Mesenchymal stem cell (in vitro differentiated cells and primary cell): ENCODE measurements at regions not wholly inside any gene's neighbourhood (a gene's known extent, or its start where the extent isn't known, plus 50 kb on each side); places are given as distances from the start of the nearest gene placed in this dataset.

Experiments used
- DNase-seq: peaks from one replicate; pipeline ENCODE4 v3.0.0-alpha.2; 2013
- H2AFZ ChIP-seq: one replicate; pipeline ENCODE4 v1.6.1; 2013; ENCODE audit warnings: low read depth, mild to moderate bottlenecking, control low read depth, inconsistent platforms, low read length, moderate library complexity
- H2AK5ac ChIP-seq: 2 replicates; pipeline ENCODE4 v1.6.1; 2013; ENCODE audit warnings: low read length, moderate library complexity, mild to moderate bottlenecking, inconsistent platforms; ENCODE audit not compliant: severe bottlenecking
- H2BK120ac ChIP-seq: one replicate; pipeline ENCODE4 v1.6.1; 2013; ENCODE audit warnings: low read depth, mild to moderate bottlenecking, inconsistent platforms, low read length, moderate library complexity
- H2BK12ac ChIP-seq, 2 experiments: one replicate each; pipeline ENCODE4 v1.6.1; 2013; ENCODE audit warnings: inconsistent platforms in 2 of 2, low read length in 2 of 2, mild to moderate bottlenecking in 2 of 2, moderate library complexity in 2 of 2, control low read depth in 1 of 2
- H2BK15ac ChIP-seq: one replicate; pipeline ENCODE4 v1.6.1; 2013; ENCODE audit warnings: mild to moderate bottlenecking, low read depth, inconsistent platforms; ENCODE audit not compliant: poor library complexity, severe bottlenecking
- H2BK5ac ChIP-seq: 2 replicates; pipeline ENCODE4 v1.6.1; 2013; ENCODE audit warnings: low read depth, mild to moderate bottlenecking, low read length, control low read depth, inconsistent platforms; ENCODE audit not compliant: poor library complexity, severe bottlenecking
- H3K14ac ChIP-seq, 2 experiments: one replicate each; pipeline ENCODE4 v1.6.1; 2013; ENCODE audit warnings: inconsistent platforms in 2 of 2, low read length in 2 of 2, control low read depth in 1 of 2, mild to moderate bottlenecking in 1 of 2, moderate library complexity in 1 of 2
- H3K18ac ChIP-seq, 2 experiments: one replicate each; pipeline ENCODE4 v1.6.1; 2013; ENCODE audit warnings: inconsistent platforms in 2 of 2, low read length in 2 of 2, control low read depth in 1 of 2, low read depth in 1 of 2, mild to moderate bottlenecking in 1 of 2
- H3K23ac ChIP-seq, 2 experiments: one replicate each; pipeline ENCODE4 v1.6.1; 2013; ENCODE audit warnings: inconsistent platforms in 2 of 2, low read length in 2 of 2, mild to moderate bottlenecking in 2 of 2, moderate library complexity in 2 of 2, control low read depth in 1 of 2
- H3K27ac ChIP-seq: 2 replicates; pipeline ENCODE4 v1.5.1; 2013; ENCODE audit warnings: mild to moderate bottlenecking, moderate library complexity, low read length, control low read depth, inconsistent platforms; ENCODE audit not compliant: poor library complexity, severe bottlenecking
- H3K27me3 ChIP-seq, 2 experiments: 2 replicates each; pipeline versions ENCODE4 v1.6.1 to v1.7.0; 2013; ENCODE audit warnings: low read length in 2 of 2, mild to moderate bottlenecking in 2 of 2, moderate library complexity in 2 of 2, control low read depth in 1 of 2, inconsistent platforms in 1 of 2; ENCODE audit not compliant: control insufficient read depth in 1 of 2, insufficient read depth in 1 of 2
- H3K36me3 ChIP-seq, 2 experiments: 2 replicates each; pipeline versions ENCODE4 v1.6.1 to v1.7.0; 2013; ENCODE audit warnings: low read length in 2 of 2, control low read depth in 1 of 2, inconsistent platforms in 1 of 2, low read depth in 1 of 2, mild to moderate bottlenecking in 1 of 2; ENCODE audit not compliant: insufficient read depth in 2 of 2, control insufficient read depth in 1 of 2
- H3K4ac ChIP-seq, 2 experiments: one replicate each; pipeline ENCODE4 v1.6.1; 2013; ENCODE audit warnings: inconsistent platforms in 2 of 2, low read length in 2 of 2, mild to moderate bottlenecking in 2 of 2, moderate library complexity in 2 of 2, control low read depth in 1 of 2, low read depth in 1 of 2
- H3K4me1 ChIP-seq: 2 replicates; pipeline ENCODE4 v1.6.1; 2013; ENCODE audit warnings: low read depth, low read length, control low read depth; ENCODE audit not compliant: control insufficient read depth, insufficient read depth
- H3K4me2 ChIP-seq: 2 replicates; pipeline ENCODE4 v1.6.1; 2013; ENCODE audit warnings: low read length, mild to moderate bottlenecking, inconsistent platforms; ENCODE audit not compliant: poor library complexity, severe bottlenecking
- H3K4me3 ChIP-seq, 2 experiments: 2 replicates each; pipeline versions ENCODE4 v1.5.1 to v1.7.0; 2013; ENCODE audit warnings: low read length in 2 of 2, mild to moderate bottlenecking in 2 of 2, control low read depth in 1 of 2, low read depth in 1 of 2; ENCODE audit not compliant: insufficient read depth in 1 of 2
- H3K79me1 ChIP-seq: replicated peaks from 2 replicates; pipeline ENCODE4 v1.6.1; 2013; ENCODE audit warnings: mild to moderate bottlenecking, control low read depth, low read length, inconsistent platforms; ENCODE audit not compliant: poor library complexity, severe bottlenecking
- H3K9ac ChIP-seq: 2 replicates; pipeline ENCODE4 v1.7.0; 2013; ENCODE audit warnings: mild to moderate bottlenecking, low read length, moderate library complexity
- H3K9me3 ChIP-seq: 2 replicates; pipeline ENCODE4 v1.7.0; 2013; ENCODE audit warnings: mild to moderate bottlenecking, low read length; ENCODE audit not compliant: control insufficient read depth
- H4K8ac ChIP-seq: one replicate; pipeline ENCODE4 v1.6.1; 2013; ENCODE audit warnings: inconsistent platforms, mild to moderate bottlenecking, low read length, moderate library complexity
- H4K91ac ChIP-seq: one replicate; pipeline ENCODE4 v1.6.1; 2013; ENCODE audit warnings: mild to moderate bottlenecking, low read length, inconsistent platforms
- WGBS: methylation state at CpG from one replicate; pipeline ENCODE4 v1.1.7; 2013; ENCODE audit warnings: mixed read lengths; 5-methylcytosine and 5-hydroxymethylcytosine counted together

DNA sequence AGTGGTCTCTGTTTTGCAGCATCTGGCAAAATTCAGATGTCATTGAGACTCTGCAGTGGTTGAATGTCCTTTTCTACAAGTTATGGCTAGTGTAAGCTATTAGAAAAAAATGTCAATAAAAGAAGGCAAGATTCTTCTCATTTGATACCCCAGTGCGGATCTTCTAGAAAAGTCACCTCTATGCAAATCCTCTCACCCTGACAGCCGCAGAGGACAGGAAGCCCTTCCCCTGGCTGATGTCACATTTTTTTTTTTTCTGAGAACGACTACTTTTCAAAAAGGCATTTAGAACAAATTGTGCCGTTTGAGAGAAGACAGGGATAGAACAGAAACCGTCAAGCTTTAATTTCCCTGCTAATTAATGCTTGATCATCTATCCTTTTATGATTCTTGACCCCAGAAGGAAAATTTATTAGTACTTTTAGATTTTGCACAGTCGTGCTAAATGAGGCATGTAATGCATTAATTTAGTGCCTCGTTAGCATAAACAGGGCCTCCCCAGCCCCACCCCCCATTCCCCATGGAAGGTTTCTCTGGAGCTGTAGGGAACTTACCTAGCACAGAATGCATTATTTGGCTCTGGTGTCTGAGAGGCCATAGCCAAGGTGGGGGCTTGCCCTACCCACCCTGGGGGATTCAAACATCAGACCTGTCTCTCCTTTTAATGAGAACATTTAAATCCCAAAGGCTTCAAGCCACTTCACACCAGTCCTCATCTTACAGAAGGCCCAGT, 183.8 kb downstream of the OPA1 start:
- H2BK5ac ChIP-seq: no peak overlapping the region
- no peak overlapping the region for H3K9ac ChIP-seq
- no peak overlapping the region for H3K4me2 ChIP-seq
- H2BK12ac ChIP-seq: no peak overlapping the region
- H3K4ac ChIP-seq: no peak overlapping the region
- peaks cover 32% of the 10 kb centered on the region for H3K4me1 ChIP-seq
- no peak overlapping the region for H3K4me3 ChIP-seq
- H3K27ac ChIP-seq: no peak overlapping the region
- H3K14ac ChIP-seq: no peak overlapping the region
- no peak overlapping the region for H2BK15ac ChIP-seq
- peaks cover 45 to 50% of the 10 kb centered on the region in 2 experiments for H3K27me3 ChIP-seq
- H3K23ac ChIP-seq: no peak overlapping the region
- H2AFZ ChIP-seq: no peak overlapping the region
- no peak overlapping the region for H2AK5ac ChIP-seq
- H3K18ac ChIP-seq: no peak overlapping the region
- no peaks in the 10 kb centered on the region for H3K79me1 ChIP-seq
- no peak overlapping the region for H2BK120ac ChIP-seq
- no peaks in the 10 kb centered on the region for H3K9me3 ChIP-seq
- no peak overlapping the region for H4K91ac ChIP-seq
- H4K8ac ChIP-seq: no peak overlapping the region
- H3K36me3 ChIP-seq: no peaks in the 10 kb centered on the region
- no peak for DNase-seq
- WGBS: 27% methylated on average over 4 of the region's 7 CpGs

DNA sequence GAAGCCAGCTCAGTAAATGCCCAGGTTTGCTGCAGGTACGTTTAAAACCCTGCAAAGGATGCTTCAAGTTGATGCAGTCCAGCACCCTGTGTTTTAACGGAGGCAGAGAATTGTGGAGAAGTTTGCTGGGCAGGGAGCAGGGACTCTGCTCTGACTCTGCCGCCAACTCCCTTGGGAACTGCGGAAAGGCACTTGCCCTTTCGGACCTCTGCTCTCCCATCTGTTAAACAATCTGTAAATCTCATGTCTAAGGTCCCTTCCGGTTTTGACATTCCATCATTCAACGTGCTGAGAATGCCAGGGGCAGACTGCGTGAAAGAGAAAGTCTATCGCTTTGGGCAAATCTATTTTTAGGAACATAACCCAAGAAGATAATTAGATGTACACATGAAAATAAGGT, 184.5 kb downstream of the OPA1 start:
- peaks cover 35% of the 10 kb centered on the region for H3K4me1 ChIP-seq
- H3K23ac ChIP-seq: no peak overlapping the region
- no peak overlapping the region for H3K9ac ChIP-seq
- H3K79me1 ChIP-seq: no peaks in the 10 kb centered on the region
- H4K91ac ChIP-seq: no peak overlapping the region
- H3K18ac ChIP-seq: no peak overlapping the region
- H2BK5ac ChIP-seq: no peak overlapping the region
- DNase-seq: peak; percentile 70
- no peaks in the 10 kb centered on the region for H3K36me3 ChIP-seq
- H2BK120ac ChIP-seq: no peak overlapping the region
- H3K27ac ChIP-seq: no peak overlapping the region
- no peak overlapping the region for H2AFZ ChIP-seq
- H2AK5ac ChIP-seq: no peak overlapping the region
- H3K27me3 ChIP-seq: peaks cover 44 to 51% of the 10 kb centered on the region in 2 experiments
- no peak overlapping the region for H3K4ac ChIP-seq
- H3K4me2 ChIP-seq: no peak overlapping the region
- H3K9me3 ChIP-seq: no peaks in the 10 kb centered on the region
- no peak overlapping the region for H3K4me3 ChIP-seq
- 5% methylated on average over 5 of the region's 9 CpGs for whole genome bisulfite sequencing
- H2BK12ac ChIP-seq: no peak overlapping the region
- no peak overlapping the region for H4K8ac ChIP-seq
- H2BK15ac ChIP-seq: no peak overlapping the region
- H3K14ac ChIP-seq: no peak overlapping the region

- H3K79me1 ChIP-seq: no peaks in the 10 kb centered on the region
- peaks cover 40 to 61% of the 10 kb centered on the region in 2 experiments for H3K27me3 ChIP-seq
- no peak overlapping the region for H2AK5ac ChIP-seq
- H2BK5ac ChIP-seq: no peak overlapping the region
- H4K8ac ChIP-seq: no peak overlapping the region
- H2BK120ac ChIP-seq: no peak overlapping the region
- no peak overlapping the region for H3K9ac ChIP-seq
- no peaks in the 10 kb centered on the region for H3K9me3 ChIP-seq
- no peaks in the 10 kb centered on the region for H3K36me3 ChIP-seq
- no peak overlapping the region for H3K4ac ChIP-seq
- no peak overlapping the region for H2AFZ ChIP-seq
- no peak overlapping the region for H4K91ac ChIP-seq
- no peak overlapping the region for H2BK15ac ChIP-seq
- no peak overlapping the region for H3K14ac ChIP-seq
- H3K23ac ChIP-seq: no peak overlapping the region
- over 99% methylated on average over 7 of the region's 10 CpGs for WGBS
- no peak overlapping the region for H3K18ac ChIP-seq
- no peak for DNase-seq
- no peak overlapping the region for H3K4me2 ChIP-seq
- H3K4me3 ChIP-seq: no peak overlapping the region
- peak overlapping the region in 1 of 2 experiments; percentile 37 for H2BK12ac ChIP-seq
- H3K27ac ChIP-seq: no peak overlapping the region
- peaks cover 38% of the 10 kb centered on the region for H3K4me1 ChIP-seq
These were observed 185.7 kb downstream of the OPA1 start for GRCh38 chr3:193778676-193779075.

DNA sequence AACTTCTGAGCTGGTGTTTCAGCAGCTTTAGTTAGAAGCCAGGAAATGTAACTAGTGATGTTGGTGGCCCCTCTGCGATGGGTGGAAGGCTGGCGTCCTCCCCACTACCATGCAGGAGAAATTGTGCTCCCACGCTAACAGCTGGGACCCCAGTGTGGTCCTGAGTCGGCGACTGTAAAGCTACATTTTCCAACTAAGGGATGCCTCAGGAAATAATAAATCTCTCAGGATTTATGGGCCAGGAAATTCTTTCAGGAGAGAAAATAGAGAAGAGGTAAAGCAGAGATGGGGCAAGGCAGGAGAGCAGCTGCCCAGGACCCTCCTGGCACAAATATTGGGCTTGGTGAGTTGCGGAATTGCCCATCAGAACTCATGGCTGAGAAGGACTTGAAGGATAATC, 186.9 kb downstream of the OPA1 start:
- H3K18ac ChIP-seq: peak overlapping the region in 1 of 2 experiments; percentile 38
- 48% methylated on average over 6 of the region's 6 CpGs for WGBS
- no peaks in the 10 kb centered on the region for H3K36me3 ChIP-seq

More for the DNA sequence above, 186.9 kb downstream of the OPA1 start:
- Histone ChIP-seq H2AK5ac (no peak overlapping the region), H3K4me2 (no peak overlapping the region), H2BK12ac (no peak overlapping the region), H2BK15ac (no peak overlapping the region), H3K9ac (peak overlapping the region; percentile 30), H3K79me1 (no peaks in the 10 kb centered on the region), H3K27me3 (peaks cover 40 to 72% of the 10 kb centered on the region in 2 experiments), H4K8ac (peak overlapping the region; percentile 53), H3K23ac (no peak overlapping the region), H3K4me3 (no peak overlapping the region), H3K27ac (no peak overlapping the region), H3K9me3 (no peaks in the 10 kb centered on the region), H2BK5ac (no peak overlapping the region), H2BK120ac (no peak overlapping the region), H3K4me1 (peaks cover 34% of the 10 kb centered on the region), H3K4ac (no peak overlapping the region), H2AFZ (no peak overlapping the region), H4K91ac (no peak overlapping the region), H3K14ac (no peak overlapping the region)
- no peak for DNase-seq
